ENCODE measurements at regions not wholly inside any gene's neighbourhood (a gene's known extent, or its start where the extent isn't known, plus 50 kb on each side); places are given as distances from the start of the nearest gene placed in this dataset.

DNA sequence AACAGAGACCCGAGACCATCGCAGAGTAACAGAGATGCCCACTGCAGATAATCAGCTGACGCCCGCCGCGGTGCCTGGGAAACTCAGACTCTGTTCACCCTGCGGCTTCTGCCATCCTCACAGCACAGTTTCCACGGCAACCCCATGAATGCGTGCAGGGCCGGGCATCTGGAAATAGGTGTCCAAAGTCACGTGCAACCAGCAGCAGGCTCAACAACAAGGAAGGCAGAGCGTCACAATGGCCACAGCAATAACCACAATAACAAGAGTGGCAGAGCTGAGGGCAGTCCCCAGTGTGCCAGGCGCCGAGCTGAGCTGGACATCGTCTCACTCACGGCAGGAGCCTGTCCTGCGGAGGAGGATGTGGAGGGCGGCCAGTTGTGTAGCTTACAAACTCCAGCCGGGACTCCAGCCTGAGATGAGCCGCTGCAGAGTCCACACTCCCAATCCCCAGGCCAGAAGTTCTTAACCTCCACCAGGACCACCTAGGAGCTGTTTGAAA lies 102.0 kb downstream of the CRYAA start:
- TF ChIP-seq POLR2AphosphoS5 (IDR thresholded peaks at IDR 0.05; ENCODE audit: insufficient read depth, low read depth, low read length) = no peak
- TF ChIP-seq, protein P1, sequence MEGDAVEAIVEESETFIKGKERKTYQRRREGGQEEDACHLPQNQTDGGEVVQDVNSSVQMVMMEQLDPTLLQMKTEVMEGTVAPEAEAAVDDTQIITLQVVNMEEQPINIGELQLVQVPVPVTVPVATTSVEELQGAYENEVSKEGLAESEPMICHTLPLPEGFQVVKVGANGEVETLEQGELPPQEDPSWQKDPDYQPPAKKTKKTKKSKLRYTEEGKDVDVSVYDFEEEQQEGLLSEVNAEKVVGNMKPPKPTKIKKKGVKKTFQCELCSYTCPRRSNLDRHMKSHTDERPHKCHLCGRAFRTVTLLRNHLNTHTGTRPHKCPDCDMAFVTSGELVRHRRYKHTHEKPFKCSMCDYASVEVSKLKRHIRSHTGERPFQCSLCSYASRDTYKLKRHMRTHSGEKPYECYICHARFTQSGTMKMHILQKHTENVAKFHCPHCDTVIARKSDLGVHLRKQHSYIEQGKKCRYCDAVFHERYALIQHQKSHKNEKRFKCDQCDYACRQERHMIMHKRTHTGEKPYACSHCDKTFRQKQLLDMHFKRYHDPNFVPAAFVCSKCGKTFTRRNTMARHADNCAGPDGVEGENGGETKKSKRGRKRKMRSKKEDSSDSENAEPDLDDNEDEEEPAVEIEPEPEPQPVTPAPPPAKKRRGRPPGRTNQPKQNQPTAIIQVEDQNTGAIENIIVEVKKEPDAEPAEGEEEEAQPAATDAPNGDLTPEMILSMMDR (IDR thresholded peaks at IDR 0.05; ENCODE audit: extremely low read depth in 1 of 2, insufficient read depth in 1 of 2, low read depth in 1 of 2, low read length in 2 of 2) = no peak
- TF ChIP-seq, protein P2, sequence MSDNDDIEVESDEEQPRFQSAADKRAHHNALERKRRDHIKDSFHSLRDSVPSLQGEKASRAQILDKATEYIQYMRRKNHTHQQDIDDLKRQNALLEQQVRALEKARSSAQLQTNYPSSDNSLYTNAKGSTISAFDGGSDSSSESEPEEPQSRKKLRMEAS (IDR thresholded peaks at IDR 0.05; ENCODE audit: insufficient read depth, insufficient read length) = no peak
